Muscle layer of duodenum (tissue), 2 donors: ENCODE measurements at regions not wholly inside any gene's neighbourhood (a gene's known extent, or its start where the extent isn't known, plus 50 kb on each side); places are given as distances from the start of the nearest gene placed in this dataset.

ENCODE experiments used
- H3K27ac ChIP-seq: one replicate; pipeline ENCODE4 v1.7.0; 2013; ENCODE audit warnings: mild to moderate bottlenecking, low read length
- H3K27me3 ChIP-seq: one replicate; pipeline ENCODE4 v1.7.0; 2013; ENCODE audit warnings: low read depth, mild to moderate bottlenecking, control low read depth, low read length
- H3K36me3 ChIP-seq, 2 donors: one replicate each; pipeline ENCODE4 v1.7.0; 2013; ENCODE audit warnings: low read length in 2 of 2, control low read depth in 1 of 2, mild to moderate bottlenecking in 1 of 2; ENCODE audit not compliant: insufficient read depth in 2 of 2, control insufficient read depth in 1 of 2
- H3K4me1 ChIP-seq, 2 donors: one replicate each; pipeline ENCODE4 v1.7.0; 2013; ENCODE audit warnings: low read length in 2 of 2, mild to moderate bottlenecking in 2 of 2, control low read depth in 1 of 2, moderate library complexity in 1 of 2; ENCODE audit not compliant: insufficient read depth in 2 of 2, control insufficient read depth in 1 of 2
- H3K4me3 ChIP-seq, 2 donors: one replicate each; pipeline ENCODE4 v1.7.0; 2013; ENCODE audit warnings: low read length in 2 of 2, low read depth in 1 of 2, mild to moderate bottlenecking in 1 of 2
- H3K9me3 ChIP-seq, 2 donors: one replicate each; pipeline ENCODE4 v1.7.0; 2013; ENCODE audit warnings: low read length in 2 of 2, control low read depth in 1 of 2, mild to moderate bottlenecking in 1 of 2; ENCODE audit not compliant: control insufficient read depth in 1 of 2
- donor health status: healthy.

DNA sequence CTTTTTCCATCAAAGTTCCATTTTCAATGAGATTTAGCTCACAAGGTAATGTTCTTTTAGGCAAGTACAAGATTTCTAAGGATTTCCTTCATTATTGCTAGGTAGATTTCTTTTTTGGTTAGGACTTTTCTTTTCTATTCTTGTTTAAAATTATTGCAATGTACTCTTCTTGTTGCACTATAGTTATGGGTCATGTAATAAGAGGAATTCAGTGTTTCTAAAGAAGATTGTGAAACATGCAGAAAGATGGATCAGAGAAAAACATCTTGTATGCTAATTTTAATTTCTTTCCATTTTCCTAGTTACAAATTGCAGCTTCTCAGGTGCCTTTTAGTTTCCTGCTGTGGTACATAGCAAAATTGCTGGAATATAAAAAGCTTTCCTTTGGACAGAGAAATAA is 56.1 kb downstream of the BTG1 start:
- no peaks in the 10 kb centered on the region for H3K9me3 ChIP-seq
- H3K36me3 ChIP-seq: no peaks in the 10 kb centered on the region
- no peaks in the 10 kb centered on the region for H3K27me3 ChIP-seq
- no peak overlapping the region for H3K4me3 ChIP-seq
- no peak overlapping the region for H3K27ac ChIP-seq
- no peaks in the 10 kb centered on the region for H3K4me1 ChIP-seq

- no peaks in the 10 kb centered on the region for H3K36me3 ChIP-seq
- H3K4me3 ChIP-seq: no peak overlapping the region
- no peaks in the 10 kb centered on the region for H3K9me3 ChIP-seq
- H3K27ac ChIP-seq: no peak overlapping the region
- H3K4me1 ChIP-seq: no peaks in the 10 kb centered on the region
- no peaks in the 10 kb centered on the region for H3K27me3 ChIP-seq
Measured at GRCh38 chr12:92088805-92089204, 56.8 kb downstream of the BTG1 start.

GRCh38 chr12:92085736-92086040 is 60.0 kb downstream of the BTG1 start:
- Histone ChIP-seq H3K4me1 (no peaks in the 10 kb centered on the region), H3K27me3 (no peaks in the 10 kb centered on the region), H3K4me3 (no peak overlapping the region), H3K36me3 (no peaks in the 10 kb centered on the region), H3K9me3 (no peaks in the 10 kb centered on the region), H3K27ac (no peak overlapping the region)

GRCh38 chr12:92085040-92085735 is 60.5 kb downstream of the BTG1 start:
- Histone ChIP-seq H3K4me1 (no peaks in the 10 kb centered on the region), H3K36me3 (no peaks in the 10 kb centered on the region), H3K4me3 (no peak overlapping the region), H3K27me3 (no peaks in the 10 kb centered on the region), H3K27ac (no peak overlapping the region), H3K9me3 (no peaks in the 10 kb centered on the region)

DNA sequence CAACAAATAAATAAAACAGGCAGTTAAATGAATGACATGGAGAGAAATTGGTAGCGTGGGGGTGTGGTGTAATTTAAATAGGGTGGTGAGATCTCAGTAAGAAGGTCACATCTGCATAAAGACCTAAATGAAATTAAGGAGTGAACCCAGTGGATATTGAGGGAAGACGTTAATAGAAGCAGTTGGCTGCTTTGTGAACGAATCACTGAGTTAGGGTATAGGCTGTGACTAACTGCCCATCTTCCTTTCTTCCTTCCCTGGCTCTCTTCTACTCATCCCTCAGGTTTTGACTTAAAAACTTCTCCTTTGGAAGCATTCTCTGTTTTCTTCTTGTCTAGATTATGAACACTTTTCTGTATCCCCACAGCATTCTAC is 64.7 kb downstream of the BTG1 start:
- no peaks in the 10 kb centered on the region for H3K9me3 ChIP-seq
- H3K27ac ChIP-seq: no peak overlapping the region
- no peaks in the 10 kb centered on the region for H3K4me1 ChIP-seq
- no peaks in the 10 kb centered on the region for H3K36me3 ChIP-seq
- H3K4me3 ChIP-seq: no peak overlapping the region
- no peaks in the 10 kb centered on the region for H3K27me3 ChIP-seq

DNA sequence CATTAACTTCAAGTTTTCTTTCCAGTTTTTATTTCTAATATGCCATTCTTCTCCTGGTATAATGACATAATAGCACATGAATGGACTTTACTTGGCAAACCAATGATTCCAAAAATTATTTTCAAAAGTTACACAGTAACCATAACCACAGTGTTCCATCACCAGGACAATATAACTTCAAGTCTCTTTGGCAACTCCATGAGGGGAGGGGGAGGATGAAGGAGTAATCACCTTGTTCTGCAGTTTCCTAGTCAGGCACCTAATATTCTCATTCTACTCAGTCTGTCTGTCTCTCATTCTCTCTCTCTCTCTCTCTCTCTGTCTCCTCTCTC is 66.6 kb downstream of the BTG1 start:
- no peaks in the 10 kb centered on the region for H3K27me3 ChIP-seq
- H3K4me3 ChIP-seq: no peak overlapping the region
- H3K9me3 ChIP-seq: no peaks in the 10 kb centered on the region
- H3K36me3 ChIP-seq: no peaks in the 10 kb centered on the region
- H3K27ac ChIP-seq: no peak overlapping the region
- no peaks in the 10 kb centered on the region for H3K4me1 ChIP-seq

DNA sequence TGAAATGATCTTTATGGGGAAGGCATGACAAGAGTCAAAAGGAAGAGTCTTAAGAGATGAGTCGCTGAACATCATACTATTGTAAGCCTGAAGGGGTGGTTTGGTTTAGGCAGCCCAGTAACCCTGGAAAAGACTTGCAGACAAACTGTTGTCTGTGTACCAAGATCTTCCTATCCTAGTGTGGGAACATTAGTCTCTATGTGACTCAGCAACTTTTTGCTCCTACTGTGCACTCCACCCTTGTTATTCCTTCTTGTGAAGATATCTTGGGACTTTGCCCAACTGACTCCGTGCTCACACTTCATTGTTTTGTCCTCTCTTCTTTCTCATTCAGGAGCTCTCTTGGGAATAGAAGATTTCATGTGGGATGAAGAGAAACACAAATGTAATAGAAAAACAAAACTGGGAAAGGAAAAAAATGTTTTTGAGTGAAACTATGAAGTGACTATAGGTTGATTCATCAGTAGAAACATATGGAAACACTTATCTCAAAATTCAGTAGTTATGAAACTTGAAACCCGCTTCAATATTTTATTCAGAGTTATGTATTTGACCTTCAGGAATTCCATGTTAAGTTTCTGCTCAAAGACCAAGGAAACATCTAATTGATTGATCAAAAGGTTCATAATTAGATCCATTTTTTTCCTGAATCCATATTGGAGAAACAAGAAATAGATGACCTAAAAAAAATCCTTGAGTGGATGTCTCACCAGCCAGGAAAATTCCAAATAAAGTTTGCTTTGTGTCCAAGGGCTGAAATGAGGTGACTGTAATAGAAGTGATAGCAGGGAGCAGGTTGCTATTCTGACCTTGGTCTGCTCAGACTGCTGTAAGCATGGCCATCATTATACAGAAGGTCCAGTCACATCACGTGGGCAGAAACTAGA is 67.2 kb downstream of the BTG1 start:
- Histone ChIP-seq H3K9me3 (no peaks in the 10 kb centered on the region), H3K4me1 (no peaks in the 10 kb centered on the region), H3K27me3 (no peaks in the 10 kb centered on the region), H3K4me3 (no peak overlapping the region), H3K36me3 (no peaks in the 10 kb centered on the region), H3K27ac (no peak overlapping the region)

GRCh38 chr12:92077530-92077929 is 68.1 kb downstream of the BTG1 start:
- H3K27ac ChIP-seq: no peak overlapping the region
- H3K9me3 ChIP-seq: no peaks in the 10 kb centered on the region
- H3K4me3 ChIP-seq: no peak overlapping the region
- no peaks in the 10 kb centered on the region for H3K36me3 ChIP-seq
- H3K4me1 ChIP-seq: no peaks in the 10 kb centered on the region
- no peaks in the 10 kb centered on the region for H3K27me3 ChIP-seq

DNA sequence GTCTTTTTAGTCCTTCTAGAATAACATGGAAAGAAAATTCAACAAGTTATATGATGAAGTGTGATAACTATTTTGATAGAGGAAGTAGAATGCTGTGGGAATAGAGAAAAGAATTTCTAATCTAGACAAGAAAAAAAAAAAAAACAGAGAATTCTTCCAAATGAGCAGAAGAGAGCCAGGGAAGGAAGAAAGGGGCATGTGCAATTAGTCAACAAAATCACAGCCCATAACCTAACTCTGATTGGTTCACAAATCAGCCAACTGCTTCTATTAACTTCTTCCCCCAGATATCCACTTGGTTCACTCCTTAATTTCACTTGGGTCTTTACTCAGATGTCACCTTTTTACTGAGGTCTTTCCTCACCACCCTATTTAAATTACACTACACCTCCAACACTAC is 69.5 kb downstream of the BTG1 start:
- no peaks in the 10 kb centered on the region for H3K4me1 ChIP-seq
- no peak overlapping the region for H3K27ac ChIP-seq
- H3K36me3 ChIP-seq: no peaks in the 10 kb centered on the region

DNA sequence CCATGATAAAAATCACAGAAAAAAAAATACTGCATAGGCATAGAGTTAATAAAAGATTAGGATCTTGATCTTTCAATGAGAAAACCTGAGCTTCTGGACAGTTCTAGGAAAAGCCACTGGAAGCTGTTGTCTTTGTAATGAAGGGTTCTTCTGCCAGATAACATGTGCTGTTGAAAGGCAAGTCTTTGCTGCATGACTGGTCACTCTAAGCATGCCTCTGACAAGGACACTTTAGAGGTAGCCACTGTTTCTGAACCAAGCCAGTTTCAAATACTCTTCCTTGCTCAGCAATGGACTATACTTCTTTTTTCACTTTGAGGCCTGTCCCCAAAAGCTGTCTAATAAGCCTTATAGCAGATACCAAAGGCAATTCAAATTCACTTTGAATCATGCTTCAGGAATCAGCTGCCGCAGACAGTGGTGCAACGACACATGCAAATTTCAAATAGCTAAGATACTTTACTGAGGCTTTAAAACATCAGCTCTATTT is 70.2 kb downstream of the BTG1 start:
- Histone ChIP-seq H3K4me1 (no peaks in the 10 kb centered on the region), H3K27ac (no peak overlapping the region), H3K27me3 (no peaks in the 10 kb centered on the region), H3K36me3 (no peaks in the 10 kb centered on the region), H3K9me3 (no peaks in the 10 kb centered on the region), H3K4me3 (no peak overlapping the region)

More for the DNA sequence above, 69.5 kb downstream of the BTG1 start:
- no peak overlapping the region for H3K4me3 ChIP-seq
- no peaks in the 10 kb centered on the region for H3K27me3 ChIP-seq
- H3K9me3 ChIP-seq: no peaks in the 10 kb centered on the region

DNA sequence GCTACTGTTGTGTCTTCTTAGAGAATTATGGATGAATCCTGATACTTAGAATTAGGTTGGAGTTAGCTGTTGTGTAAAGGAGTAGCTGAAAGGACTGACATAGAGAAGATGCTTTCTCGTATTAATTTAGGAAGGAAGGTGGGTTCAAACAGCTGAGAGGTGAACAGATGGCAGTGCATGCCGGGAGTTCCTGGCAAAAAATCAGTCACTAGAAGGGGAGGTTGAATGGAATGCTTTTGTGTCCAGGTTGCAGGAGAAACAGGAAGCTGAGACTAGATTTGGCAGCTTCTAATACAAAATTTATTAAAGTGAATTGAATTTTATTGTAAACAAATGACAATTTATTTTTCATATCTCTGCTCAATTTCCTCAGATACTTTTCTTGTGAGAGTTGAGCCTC is 70.8 kb downstream of the BTG1 start:
- Histone ChIP-seq H3K36me3 (no peaks in the 10 kb centered on the region), H3K27ac (no peak overlapping the region), H3K4me3 (no peak overlapping the region), H3K4me1 (no peaks in the 10 kb centered on the region), H3K9me3 (no peaks in the 10 kb centered on the region), H3K27me3 (no peaks in the 10 kb centered on the region)

DNA sequence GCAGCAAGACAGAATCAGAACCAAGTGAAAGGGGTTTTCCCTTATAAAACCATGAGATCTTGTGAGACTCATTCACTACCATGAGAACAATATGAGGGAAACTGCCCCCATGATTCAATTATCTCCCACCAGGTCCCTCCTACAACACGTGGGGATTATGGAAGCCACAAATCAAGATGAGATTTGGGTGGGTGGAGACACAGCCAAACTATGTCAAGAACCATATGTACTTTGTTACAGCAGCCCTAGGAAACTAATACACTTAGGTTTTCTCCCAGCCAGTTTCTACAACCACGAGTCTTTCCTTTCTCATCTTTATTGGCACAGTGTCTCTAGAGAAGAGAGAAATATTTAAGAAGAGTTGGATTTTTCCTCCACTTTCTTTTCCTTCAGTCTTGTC is 72.6 kb downstream of the BTG1 start:
- H3K4me1 ChIP-seq: no peaks in the 10 kb centered on the region

More for the DNA sequence above, 72.6 kb downstream of the BTG1 start:
- H3K27ac ChIP-seq: no peak overlapping the region
- H3K9me3 ChIP-seq: no peaks in the 10 kb centered on the region
- no peaks in the 10 kb centered on the region for H3K27me3 ChIP-seq
- H3K4me3 ChIP-seq: no peak overlapping the region
- no peaks in the 10 kb centered on the region for H3K36me3 ChIP-seq
